ENCODE measurements at regions not wholly inside any gene's neighbourhood (a gene's known extent, or its start where the extent isn't known, plus 50 kb on each side); places are given as distances from the start of the nearest gene placed in this dataset.

DNA sequence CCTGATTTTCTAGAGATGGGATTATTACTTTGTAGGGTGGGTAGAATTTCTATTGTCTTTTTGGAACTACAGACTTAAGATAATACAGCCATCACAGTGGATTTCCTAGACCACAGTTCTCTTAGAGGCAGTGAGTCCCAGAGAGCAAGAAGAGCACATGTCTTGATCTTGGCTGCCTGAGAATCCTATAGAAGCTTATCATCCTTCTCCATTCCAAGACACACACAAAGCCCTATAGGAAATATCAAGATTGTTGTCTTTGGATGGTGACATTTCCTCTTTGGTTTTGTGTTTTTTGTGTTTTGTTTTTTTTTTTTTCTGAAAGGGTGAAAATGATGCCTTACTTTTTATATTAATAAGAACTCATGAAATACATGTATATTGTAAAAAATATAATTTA is 143.1 kb downstream of the AHR start:
- DNase-seq, result no peak
- Histone ChIP-seq H3K27ac (no peak overlapping the region), H3K9me3 (no peaks in the 10 kb centered on the region), H3K36me3 (no peaks in the 10 kb centered on the region), H3K27me3 (no peaks in the 10 kb centered on the region), H3K4me3 (no peak overlapping the region), H3K4me1 (no peaks in the 10 kb centered on the region)
- in situ Hi-C loops (cut with MboI; ENCODE audit: low sequenced_read_pairs in 4 of 4) (no loop called here), intact Hi-C loops (cut with DNase I; ENCODE audit: low total_unique reads) (no loop called here)
- TF ChIP-seq POLR2A (IDR thresholded peaks at IDR 0.05), result no peak
- TF ChIP-seq, protein P1, sequence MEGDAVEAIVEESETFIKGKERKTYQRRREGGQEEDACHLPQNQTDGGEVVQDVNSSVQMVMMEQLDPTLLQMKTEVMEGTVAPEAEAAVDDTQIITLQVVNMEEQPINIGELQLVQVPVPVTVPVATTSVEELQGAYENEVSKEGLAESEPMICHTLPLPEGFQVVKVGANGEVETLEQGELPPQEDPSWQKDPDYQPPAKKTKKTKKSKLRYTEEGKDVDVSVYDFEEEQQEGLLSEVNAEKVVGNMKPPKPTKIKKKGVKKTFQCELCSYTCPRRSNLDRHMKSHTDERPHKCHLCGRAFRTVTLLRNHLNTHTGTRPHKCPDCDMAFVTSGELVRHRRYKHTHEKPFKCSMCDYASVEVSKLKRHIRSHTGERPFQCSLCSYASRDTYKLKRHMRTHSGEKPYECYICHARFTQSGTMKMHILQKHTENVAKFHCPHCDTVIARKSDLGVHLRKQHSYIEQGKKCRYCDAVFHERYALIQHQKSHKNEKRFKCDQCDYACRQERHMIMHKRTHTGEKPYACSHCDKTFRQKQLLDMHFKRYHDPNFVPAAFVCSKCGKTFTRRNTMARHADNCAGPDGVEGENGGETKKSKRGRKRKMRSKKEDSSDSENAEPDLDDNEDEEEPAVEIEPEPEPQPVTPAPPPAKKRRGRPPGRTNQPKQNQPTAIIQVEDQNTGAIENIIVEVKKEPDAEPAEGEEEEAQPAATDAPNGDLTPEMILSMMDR (IDR thresholded peaks at IDR 0.05 in 4 of 5, conservative IDR thresholded peaks at IDR 0.05 in 1 of 5), result no peak
- ATAC-seq, result no peak

DNA sequence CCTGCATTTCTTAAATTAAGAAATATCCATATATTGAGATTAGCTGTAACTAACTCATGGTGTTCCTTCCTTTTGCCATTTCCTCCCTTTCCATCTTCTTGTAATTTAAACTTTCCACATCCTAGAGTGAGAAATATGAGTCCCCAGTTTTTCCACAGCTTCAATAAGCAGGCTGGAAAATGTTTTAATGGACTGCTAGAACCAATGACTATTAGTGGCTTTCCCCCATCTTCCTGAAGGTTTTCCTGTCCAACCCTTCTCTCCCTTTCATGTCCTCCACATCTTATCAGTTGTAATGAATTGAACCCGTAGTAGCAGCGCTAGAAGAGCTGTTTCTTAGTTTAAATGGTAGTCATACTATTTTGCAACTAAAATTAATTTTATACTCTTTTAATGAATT is 145.7 kb downstream of the AHR start:
- ATAC-seq (no peak), DNase-seq (no peak)
- Histone ChIP-seq H3K9me3 (no peaks in the 10 kb centered on the region), H3K4me3 (no peak overlapping the region), H3K27ac (no peak overlapping the region), H3K4me1 (no peaks in the 10 kb centered on the region), H3K36me3 (no peaks in the 10 kb centered on the region), H3K27me3 (no peaks in the 10 kb centered on the region)
- TF ChIP-seq, protein P1 (IDR thresholded peaks at IDR 0.05 in 4 of 5, conservative IDR thresholded peaks at IDR 0.05 in 1 of 5), result no peak
- TF ChIP-seq POLR2A (IDR thresholded peaks at IDR 0.05), result no peak
- intact Hi-C loops (cut with DNase I; ENCODE audit: low total_unique reads) (no loop called here), in situ Hi-C loops (cut with MboI; ENCODE audit: low sequenced_read_pairs in 4 of 4) (no loop called here)

DNA sequence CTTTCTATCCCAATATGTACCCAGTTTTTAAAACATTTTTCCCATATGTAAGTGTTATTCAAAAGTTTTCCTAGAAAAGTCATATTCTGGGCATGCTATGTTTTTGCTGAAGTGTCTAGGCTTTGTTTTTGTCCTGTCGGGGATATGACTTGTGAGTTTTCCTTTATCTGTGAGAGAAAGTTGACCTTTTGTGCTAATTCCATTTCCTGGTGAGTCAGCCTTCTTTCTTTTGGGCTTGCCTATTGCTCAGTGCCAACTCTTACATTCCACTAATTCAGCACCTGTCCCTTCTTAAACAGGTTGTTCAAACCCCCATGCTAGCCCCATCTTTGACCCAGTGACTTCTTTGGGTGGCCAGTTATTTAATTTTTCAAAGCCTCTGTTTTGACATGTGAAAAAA is 146.2 kb downstream of the AHR start:
- Histone ChIP-seq H3K27me3 (no peaks in the 10 kb centered on the region), H3K4me3 (no peak overlapping the region), H3K9me3 (no peaks in the 10 kb centered on the region), H3K36me3 (no peaks in the 10 kb centered on the region), H3K4me1 (no peaks in the 10 kb centered on the region), H3K27ac (no peak overlapping the region)
- no peak for DNase-seq
- in situ Hi-C loops (cut with MboI; ENCODE audit: low sequenced_read_pairs in 4 of 4) (no loop called here), intact Hi-C loops (cut with DNase I; ENCODE audit: low total_unique reads) (no loop called here)
- no peak for ATAC-seq
- TF ChIP-seq, protein P1 (IDR thresholded peaks at IDR 0.05 in 4 of 5, conservative IDR thresholded peaks at IDR 0.05 in 1 of 5), result no peak
- no peak for TF ChIP-seq POLR2A (IDR thresholded peaks at IDR 0.05)

GRCh38 chr7:17446340-17446739 is 147.9 kb downstream of the AHR start:
- DNase-seq, result no peak
- Histone ChIP-seq H3K4me1 (no peaks in the 10 kb centered on the region), H3K9me3 (no peaks in the 10 kb centered on the region), H3K27ac (no peak overlapping the region), H3K36me3 (no peaks in the 10 kb centered on the region), H3K27me3 (no peaks in the 10 kb centered on the region), H3K4me3 (no peak overlapping the region)
- TF ChIP-seq, protein P1 (IDR thresholded peaks at IDR 0.05 in 4 of 5, conservative IDR thresholded peaks at IDR 0.05 in 1 of 5), result no peak
- no peak for TF ChIP-seq POLR2A (IDR thresholded peaks at IDR 0.05)
- in situ Hi-C loops (cut with MboI; ENCODE audit: low sequenced_read_pairs in 4 of 4) (no loop called here), intact Hi-C loops (cut with DNase I; ENCODE audit: low total_unique reads) (no loop called here)
- no peak for ATAC-seq

DNA sequence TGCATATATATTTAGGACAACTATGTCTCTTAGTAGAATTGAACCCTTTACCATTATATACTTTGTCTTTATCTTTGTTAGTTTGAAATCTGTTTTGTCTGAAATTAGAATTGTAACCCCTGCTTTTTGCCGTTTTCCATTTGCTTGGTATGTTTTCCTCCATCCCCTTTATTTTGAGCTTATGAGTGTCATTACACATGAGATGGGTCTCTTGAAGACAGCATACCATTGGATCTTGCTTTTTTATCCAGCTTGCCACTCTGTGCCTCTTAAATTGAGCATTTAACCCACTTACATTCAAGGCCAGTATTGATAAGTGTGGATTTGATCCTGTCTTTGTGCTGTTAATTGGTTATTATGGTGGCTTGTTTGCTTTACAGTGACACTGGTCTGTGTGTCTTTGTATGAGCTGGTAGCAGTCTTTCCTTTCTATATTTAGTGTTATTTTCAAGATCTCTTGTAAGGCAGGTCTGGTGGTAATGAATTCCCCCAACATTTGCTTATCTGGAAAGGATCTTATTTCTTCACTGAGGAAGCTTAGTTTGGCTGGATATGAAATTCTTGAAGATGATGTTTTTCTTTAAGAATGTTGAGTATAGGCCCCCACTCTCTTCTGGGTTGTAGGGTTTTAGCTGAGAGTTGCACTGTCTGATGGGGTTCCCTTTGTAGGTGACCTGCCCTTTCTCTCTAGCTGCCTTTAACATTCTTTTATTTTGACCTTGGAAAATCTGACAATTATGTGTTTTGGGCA is 149.5 kb downstream of the AHR start:
- intact Hi-C loops (cut with DNase I; ENCODE audit: low total_unique reads) (no loop called here), in situ Hi-C loops (cut with MboI; ENCODE audit: low sequenced_read_pairs in 4 of 4) (no loop called here)
- ATAC-seq (no peak), DNase-seq (no peak)
- H3K27me3 ChIP-seq, result no peaks in the 10 kb centered on the region
- no peaks in the 10 kb centered on the region for H3K36me3 ChIP-seq
- TF ChIP-seq, protein P1 (IDR thresholded peaks at IDR 0.05 in 4 of 5, conservative IDR thresholded peaks at IDR 0.05 in 1 of 5), result no peak
- no peak for TF ChIP-seq POLR2A (IDR thresholded peaks at IDR 0.05)
- no peaks in the 10 kb centered on the region for H3K9me3 ChIP-seq
- H3K27ac ChIP-seq, result no peak overlapping the region
- H3K4me1 ChIP-seq, result no peaks in the 10 kb centered on the region
- H3K4me3 ChIP-seq, result no peak overlapping the region
